ENCODE measurements at regions not wholly inside any gene's neighbourhood (a gene's known extent, or its start where the extent isn't known, plus 50 kb on each side); places are given as distances from the start of the nearest gene placed in this dataset.

DNA sequence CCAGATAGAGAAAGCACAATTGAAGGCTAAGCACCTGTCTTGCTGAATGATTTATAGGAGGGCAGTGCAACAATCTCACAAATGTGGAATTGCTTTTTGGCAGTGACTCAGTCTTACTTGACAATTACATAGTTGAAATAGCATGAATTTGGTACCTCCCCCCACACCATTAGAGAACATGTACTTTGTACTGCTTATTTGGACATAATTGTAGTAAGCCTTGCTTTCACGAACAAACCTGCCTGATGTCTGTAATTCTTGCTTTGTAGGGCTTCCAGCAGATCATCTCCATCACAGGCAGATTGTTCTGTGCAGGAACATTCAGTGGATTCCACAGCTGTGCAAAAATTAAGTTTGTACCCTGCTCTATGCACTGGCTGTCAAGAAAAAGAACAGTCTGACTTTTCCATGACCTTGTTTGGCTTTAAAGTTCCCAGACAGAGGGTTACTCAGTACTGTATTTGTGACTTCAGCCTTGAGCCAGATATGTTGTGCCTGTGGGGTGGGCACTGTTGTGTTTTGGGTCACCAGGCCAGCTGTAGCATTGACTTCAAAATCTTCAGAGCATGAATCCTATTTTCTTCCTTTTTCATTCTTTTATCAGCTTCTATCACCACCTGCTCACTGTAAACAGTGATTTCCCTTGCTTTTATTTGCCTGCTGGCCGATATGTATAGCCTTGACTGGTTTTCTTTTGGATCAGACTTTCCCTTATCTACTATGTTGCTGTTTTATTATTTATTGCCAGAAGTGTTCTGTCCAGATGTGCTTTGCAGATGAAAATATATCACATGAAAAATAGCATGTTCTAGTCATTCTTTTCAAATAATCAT, 941.0 kb upstream of the CHORDC1 start:
- TF ChIP-seq, protein P1, sequence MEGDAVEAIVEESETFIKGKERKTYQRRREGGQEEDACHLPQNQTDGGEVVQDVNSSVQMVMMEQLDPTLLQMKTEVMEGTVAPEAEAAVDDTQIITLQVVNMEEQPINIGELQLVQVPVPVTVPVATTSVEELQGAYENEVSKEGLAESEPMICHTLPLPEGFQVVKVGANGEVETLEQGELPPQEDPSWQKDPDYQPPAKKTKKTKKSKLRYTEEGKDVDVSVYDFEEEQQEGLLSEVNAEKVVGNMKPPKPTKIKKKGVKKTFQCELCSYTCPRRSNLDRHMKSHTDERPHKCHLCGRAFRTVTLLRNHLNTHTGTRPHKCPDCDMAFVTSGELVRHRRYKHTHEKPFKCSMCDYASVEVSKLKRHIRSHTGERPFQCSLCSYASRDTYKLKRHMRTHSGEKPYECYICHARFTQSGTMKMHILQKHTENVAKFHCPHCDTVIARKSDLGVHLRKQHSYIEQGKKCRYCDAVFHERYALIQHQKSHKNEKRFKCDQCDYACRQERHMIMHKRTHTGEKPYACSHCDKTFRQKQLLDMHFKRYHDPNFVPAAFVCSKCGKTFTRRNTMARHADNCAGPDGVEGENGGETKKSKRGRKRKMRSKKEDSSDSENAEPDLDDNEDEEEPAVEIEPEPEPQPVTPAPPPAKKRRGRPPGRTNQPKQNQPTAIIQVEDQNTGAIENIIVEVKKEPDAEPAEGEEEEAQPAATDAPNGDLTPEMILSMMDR (IDR thresholded peaks at IDR 0.05; ENCODE audit: low read depth, low read length), result no peak
- TF ChIP-seq EZH2phosphoT487 (IDR thresholded peaks at IDR 0.05; ENCODE audit: low read depth), result no peak
